SJCRH30 (cell line): ENCODE measurements at regions not wholly inside any gene's neighbourhood (a gene's known extent, or its start where the extent isn't known, plus 50 kb on each side); places are given as distances from the start of the nearest gene placed in this dataset.
"Not testable (repeated sequence)": the region's sequence is repeated elsewhere in the genome, so short reads cannot be mapped to it uniquely, and the experiment has no call there.

Experiments used
- DNase-seq, 2 experiments: peaks; one replicate each; pipeline ENCODE4 v3.0.0-alpha.2; 2015 to 2020
- H3K27ac ChIP-seq: fragments of 250-450 bp; sonication (Bioruptor Pico); 2 replicates; pipeline ENCODE4 v1.5.1; 2020; ENCODE audit warnings: mild to moderate bottlenecking, moderate library complexity
- H3K27me3 ChIP-seq: fragments of 250-450 bp; sonication (Bioruptor Pico); 2 replicates; pipeline ENCODE4 v1.5.1; 2020; ENCODE audit warnings: mild to moderate bottlenecking, moderate library complexity
- H3K36me3 ChIP-seq: fragments of 250-450 bp; sonication (Bioruptor Pico); 2 replicates; pipeline ENCODE4 v1.5.1; 2020; ENCODE audit warnings: mild to moderate bottlenecking, moderate library complexity
- H3K4me1 ChIP-seq: fragments of 250-450 bp; sonication (Bioruptor Pico); 2 replicates; pipeline ENCODE4 v1.5.1; 2020; ENCODE audit warnings: mild to moderate bottlenecking, moderate library complexity
- H3K4me3 ChIP-seq: fragments of 250-450 bp; sonication (Bioruptor Pico); 2 replicates; pipeline ENCODE4 v1.5.1; 2020; ENCODE audit warnings: mild to moderate bottlenecking, moderate library complexity
- H3K9me3 ChIP-seq: fragments of 250-450 bp; sonication (Bioruptor Pico); replicated peaks from 2 replicates; pipeline ENCODE4 v1.5.1; 2020; ENCODE audit warnings: mild to moderate bottlenecking, moderate library complexity

GRCh38 chr2:224098481-224099230 is 59.6 kb upstream of the SERPINE2 start:
- Histone ChIP-seq H3K4me3 (no peak overlapping the region), H3K4me1 (no peaks in the 10 kb centered on the region), H3K9me3 (no peaks in the 10 kb centered on the region), H3K36me3 (no peaks in the 10 kb centered on the region), H3K27me3 (no peaks in the 10 kb centered on the region), H3K27ac (no peak overlapping the region)
- no peak for DNase-seq

- Histone ChIP-seq H3K27me3 (no peaks in the 10 kb centered on the region), H3K4me1 (no peaks in the 10 kb centered on the region), H3K36me3 (no peaks in the 10 kb centered on the region), H3K9me3 (no peaks in the 10 kb centered on the region), H3K27ac (no peak overlapping the region), H3K4me3 (no peak overlapping the region)
- no peak for DNase-seq
Observed at GRCh38 chr2:224094413-224094812, 55.3 kb upstream of the SERPINE2 start.

GRCh38 chr2:224091671-224092070 is 52.6 kb upstream of the SERPINE2 start:
- not testable (repeated sequence) for H3K27ac ChIP-seq, DNase-seq, H3K27me3 ChIP-seq, H3K4me1 ChIP-seq, H3K4me3 ChIP-seq, H3K9me3 ChIP-seq, H3K36me3 ChIP-seq

DNA sequence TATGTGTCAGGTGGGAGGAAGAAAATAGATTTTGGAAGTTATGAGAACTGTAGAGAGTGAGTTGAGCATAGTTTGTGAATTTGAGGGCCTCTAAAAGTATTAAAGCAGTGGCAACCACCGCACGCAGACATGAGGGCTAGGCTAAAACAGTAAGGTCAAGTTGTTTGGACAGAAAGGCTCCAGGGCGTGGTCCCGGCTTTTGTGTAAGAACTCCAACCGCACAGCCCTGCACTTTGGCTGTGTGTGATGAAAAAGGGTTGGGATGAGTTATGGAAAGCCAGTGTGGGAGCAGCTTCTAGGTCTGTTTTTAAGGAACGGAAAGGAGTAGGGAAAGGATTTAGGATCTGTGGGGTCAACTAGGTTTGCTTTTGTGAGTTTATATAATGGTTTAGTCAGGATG is 50.5 kb upstream of the SERPINE2 start:
- not testable (repeated sequence) for H3K27ac ChIP-seq, H3K4me3 ChIP-seq, H3K9me3 ChIP-seq, H3K27me3 ChIP-seq, H3K36me3 ChIP-seq, DNase-seq
- H3K4me1 ChIP-seq, result peaks cover 17% of the 10 kb centered on the region
